Esophagus squamous epithelium (tissue), 5 donors: ENCODE measurements at regions not wholly inside any gene's neighbourhood (a gene's known extent, or its start where the extent isn't known, plus 50 kb on each side); places are given as distances from the start of the nearest gene placed in this dataset.

Source experiments
- DNase-seq: peaks from one replicate; lab custom pipeline; 2025; lab: John Stamatoyannopoulos, UW
- H3K27ac ChIP-seq, 4 donors: fragments of 200-600 bp; sonication (generic); one replicate each; pipeline ENCODE4 v1.5.1; 2016 to 2019; ENCODE audit warnings: mild to moderate bottlenecking in 1 of 4
- H3K27me3 ChIP-seq, 4 donors: fragments of 200-600 bp; sonication (generic); 1 replicate in 3 of 4; 2 replicates in 1 of 4; pipeline versions ENCODE4 v1.5.1 to v1.6.0; 2017 to 2021; ENCODE audit warnings: antibody characterized with exemption in 1 of 4
- H3K36me3 ChIP-seq, 3 donors: fragments of 200-600 bp; sonication (generic); one replicate each; pipeline ENCODE4 v1.5.1; 2016 to 2019
- H3K4me1 ChIP-seq, 3 donors: fragments of 200-600 bp; sonication (generic); one replicate each; pipeline ENCODE4 v1.5.1; 2017 to 2019
- H3K4me3 ChIP-seq, 4 donors: fragments of 200-600 bp; sonication (generic); 1 replicate in 3 of 4; 2 replicates in 1 of 4; pipeline ENCODE4 v1.5.1; 2016 to 2019; ENCODE audit warnings: mild to moderate bottlenecking in 2 of 4, moderate library complexity in 1 of 4
- H3K9me3 ChIP-seq, 3 donors: fragments of 200-600 bp; sonication (generic); one replicate each; pipeline ENCODE4 v1.5.1; 2016 to 2019
- CTCF ChIP-seq, 6 experiments: fragments of 450-650 bp in 4 of 6; fragments of 200-600 bp in 2 of 6; sonication (generic) in 2 of 6; IDR thresholded peaks; one replicate each; pipeline ENCODE4 v1.5.1; 2016 to 2019; ENCODE audit warnings: antibody characterized with exemption in 6 of 6, mild to moderate bottlenecking in 4 of 6, moderate library complexity in 4 of 6
- POLR2A ChIP-seq, 4 donors: fragments of 450-650 bp; IDR thresholded peaks; one replicate each; pipeline ENCODE4 v1.6.1; 2017; ENCODE audit warnings: antibody characterized with exemption in 4 of 4, mild to moderate bottlenecking in 4 of 4, moderate library complexity in 3 of 4
- WGBS, 2 donors: methylation state at CpG; one replicate each; pipeline ENCODE4 v1.1.5; 2018; 5-methylcytosine and 5-hydroxymethylcytosine counted together
- intact Hi-C: fragments of 100-400 bp; cut with DNase I; formaldehyde crosslinking; loops from one replicate; pipeline ENCODE4 v1.15.0; 2022
- donor health status: DM: yes; HTN: yes; CAD: no.

GRCh38 chr9:75616841-75617566, 273.5 kb upstream of the PCSK5 start:
- Histone ChIP-seq H3K4me3 (no peak overlapping the region), H3K27me3 (no peaks in the 10 kb centered on the region), H3K9me3 (no peaks in the 10 kb centered on the region), H3K27ac (no peak overlapping the region), H3K4me1 (peaks cover 0 to 4% (median 0%) of the 10 kb centered on the region in 3 donors), H3K36me3 (no peaks in the 10 kb centered on the region)
- no peak for DNase-seq
- TF ChIP-seq POLR2A (IDR thresholded peaks at IDR 0.05), result no peak
- TF ChIP-seq CTCF (IDR thresholded peaks at IDR 0.05), result no peak
- 82 to 84% methylated on average over 3 of the region's 3 CpGs for WGBS, 2 donors
- intact Hi-C loops, result no loop called here

GRCh38 chr9:75623462-75623861, 267.0 kb upstream of the PCSK5 start:
- no peaks in the 10 kb centered on the region for H3K36me3 ChIP-seq
- no peak overlapping the region for H3K4me3 ChIP-seq
- no peak overlapping the region for H3K27ac ChIP-seq
- TF ChIP-seq CTCF (IDR thresholded peaks at IDR 0.05) (no peak), POLR2A (IDR thresholded peaks at IDR 0.05) (no peak)
- intact Hi-C loops, result no loop called here
- no peak for DNase-seq
- no peaks in the 10 kb centered on the region for H3K9me3 ChIP-seq
- H3K4me1 ChIP-seq, result no peaks in the 10 kb centered on the region
- H3K27me3 ChIP-seq, result no peaks in the 10 kb centered on the region

- H3K4me3 ChIP-seq, result no peak overlapping the region
- no peaks in the 10 kb centered on the region for H3K36me3 ChIP-seq
- no peaks in the 10 kb centered on the region for H3K9me3 ChIP-seq
- H3K4me1 ChIP-seq, result no peaks in the 10 kb centered on the region
- DNase-seq, result no peak
- no peaks in the 10 kb centered on the region for H3K27me3 ChIP-seq
- intact Hi-C loops, result no loop called here
- TF ChIP-seq POLR2A (IDR thresholded peaks at IDR 0.05) (no peak), CTCF (IDR thresholded peaks at IDR 0.05) (no peak)
- no peak overlapping the region for H3K27ac ChIP-seq
- 80% methylated on average over 2 of the region's 2 CpGs; no CpG with 5 or more reads in 1 of the 2 donors for WGBS, 2 donors
Measured at GRCh38 chr9:75624998-75625397, 265.5 kb upstream of the PCSK5 start.

- Histone ChIP-seq H3K27me3 (no peaks in the 10 kb centered on the region), H3K9me3 (no peaks in the 10 kb centered on the region), H3K27ac (no peak overlapping the region), H3K4me3 (no peak overlapping the region), H3K4me1 (no peaks in the 10 kb centered on the region), H3K36me3 (no peaks in the 10 kb centered on the region)
- no peak for DNase-seq
- 17 to 32% methylated on average over 1 of the region's 1 CpG for WGBS, 2 donors
- intact Hi-C loops, result no loop called here
- TF ChIP-seq POLR2A (IDR thresholded peaks at IDR 0.05), result no peak
- no peak for TF ChIP-seq CTCF (IDR thresholded peaks at IDR 0.05)
Measured at GRCh38 chr9:75626860-75627259, 263.6 kb upstream of the PCSK5 start.

- 32 to 56% methylated on average over 3 of the region's 3 CpGs for WGBS, 2 donors
- H3K27me3 ChIP-seq, result no peaks in the 10 kb centered on the region
- no peak overlapping the region for H3K27ac ChIP-seq
- no peaks in the 10 kb centered on the region for H3K9me3 ChIP-seq
- no peaks in the 10 kb centered on the region for H3K4me1 ChIP-seq
- intact Hi-C loops, result no loop called here
- H3K36me3 ChIP-seq, result no peaks in the 10 kb centered on the region
- TF ChIP-seq POLR2A (IDR thresholded peaks at IDR 0.05), result no peak
- TF ChIP-seq CTCF (IDR thresholded peaks at IDR 0.05), result no peak
- DNase-seq, result no peak
- no peak overlapping the region for H3K4me3 ChIP-seq
Measured at GRCh38 chr9:75628952-75629351, 261.5 kb upstream of the PCSK5 start.
